IMR-90 (cell line): ENCODE measurements at regions not wholly inside any gene's neighbourhood (a gene's known extent, or its start where the extent isn't known, plus 50 kb on each side); places are given as distances from the start of the nearest gene placed in this dataset.
A peak's percentile ranks its signal among the peaks of the same experiment; 100 is the strongest.

Experiments
- ATAC-seq: fragments of 200-7000 bp; cut with Tn5 transposase; 2 replicates; pipeline ENCODE4 v1.9.1; 2020; ENCODE audit warnings: low read depth, mild to moderate bottlenecking, moderate library complexity
- BruUV-seq: library from RNA; stranded (reverse); fragments of 400-500 nt; replicated peaks from 2 replicates; lab custom pipeline; 2021; lab: Mats Ljungman, UMichigan
- CTCF ChIA-PET: fragments of 300-600 bp; formaldehyde crosslinking; extraction: SDS; loops from one replicate; lab custom pipeline; 2021; ENCODE audit warnings: antibody characterized with exemption; lab: Yijun Ruan, JAX
- POLR2A ChIA-PET: fragments of 300-600 bp; sonication (Branson Sonifier 250); formaldehyde crosslinking; loops from one replicate; lab custom pipeline; 2022; ENCODE audit warnings: antibody characterized with exemption; ENCODE audit not compliant: unreplicated experiment; lab: Charles Lee
- DNase-seq: peaks from one replicate; pipeline ENCODE4 v3.0.0; 2013
- H2AFZ ChIP-seq: replicated peaks from 2 replicates; pipeline ENCODE3; 2013; ENCODE audit warnings: low read length, mild to moderate bottlenecking; ENCODE audit not compliant: poor library complexity
- H2AK5ac ChIP-seq: 2 replicates; pipeline ENCODE4 v1.6.1; 2013; ENCODE audit warnings: low read depth, low read length, inconsistent platforms
- H2AK9ac ChIP-seq: replicated peaks from 2 replicates; pipeline ENCODE3; 2013; ENCODE audit warnings: mild to moderate bottlenecking, low read depth, low read length, moderate library complexity; ENCODE audit not compliant: poor library complexity
- H2BK120ac ChIP-seq: 2 replicates; pipeline ENCODE4 v1.6.1; 2013; ENCODE audit warnings: low read depth, low read length, inconsistent platforms
- H2BK15ac ChIP-seq: 3 replicates; pipeline ENCODE4 v1.6.1; 2013; ENCODE audit warnings: low read depth, low read length, inconsistent platforms
- H2BK20ac ChIP-seq: 2 replicates; pipeline ENCODE4 v1.6.1; 2013; ENCODE audit warnings: low read depth, mild to moderate bottlenecking, inconsistent platforms, low read length, moderate library complexity
- H2BK5ac ChIP-seq: 2 replicates; pipeline ENCODE4 v1.6.1; 2013; ENCODE audit warnings: mild to moderate bottlenecking, low read depth, low read length, inconsistent platforms; ENCODE audit not compliant: poor library complexity, severe bottlenecking
- H3K14ac ChIP-seq: replicated peaks from 2 replicates; pipeline ENCODE4 v1.6.1; 2013; ENCODE audit warnings: low read depth, low read length, inconsistent platforms
- H3K18ac ChIP-seq: 2 replicates; pipeline ENCODE4 v1.6.1; 2013; ENCODE audit warnings: low read depth, low read length, control low read depth
- H3K23ac ChIP-seq: 2 replicates; pipeline ENCODE4 v1.6.1; 2013; ENCODE audit warnings: low read depth, low read length, inconsistent platforms
- H3K27ac ChIP-seq: 2 replicates; pipeline ENCODE4 v1.5.1; 2013; ENCODE audit warnings: mild to moderate bottlenecking, control low read depth, low read length; ENCODE audit not compliant: insufficient read depth
- H3K27me3 ChIP-seq: 2 replicates; pipeline ENCODE4 v1.6.1; 2013; ENCODE audit warnings: low read length; ENCODE audit not compliant: control insufficient read depth, insufficient read depth
- H3K36me3 ChIP-seq: 2 replicates; pipeline ENCODE4 v1.6.1; 2013; ENCODE audit warnings: low read length, mixed read lengths; ENCODE audit not compliant: control insufficient read depth, insufficient read depth
- H3K4ac ChIP-seq: 2 replicates; pipeline ENCODE4 v1.6.1; 2013; ENCODE audit warnings: low read depth, low read length, inconsistent platforms
- H3K4me1 ChIP-seq: 2 replicates; pipeline ENCODE4 v1.6.1; 2013; ENCODE audit warnings: low read length, mixed read lengths; ENCODE audit not compliant: control insufficient read depth, insufficient read depth
- H3K4me2 ChIP-seq: 2 replicates; pipeline ENCODE4 v1.6.1; 2013; ENCODE audit warnings: low read depth, mild to moderate bottlenecking, control low read depth, low read length, moderate library complexity
- H3K4me3 ChIP-seq: 2 replicates; pipeline ENCODE4 v1.5.1; 2013; ENCODE audit warnings: low read depth, mild to moderate bottlenecking, control low read depth, low read length, moderate library complexity; ENCODE audit not compliant: insufficient read depth
- H3K56ac ChIP-seq: 2 replicates; pipeline ENCODE4 v1.6.1; 2013; ENCODE audit warnings: low read length, inconsistent platforms; ENCODE audit not compliant: insufficient read depth; ENCODE audit errors: extremely low read depth
- H3K79me1 ChIP-seq, 2 experiments: 2 replicates each; pipeline ENCODE4 v1.6.1; 2013; ENCODE audit warnings: low read length in 2 of 2, inconsistent platforms in 1 of 2, low read depth in 1 of 2
- H3K9ac ChIP-seq: 2 replicates; pipeline ENCODE4 v1.6.1; 2013; ENCODE audit warnings: low read depth, low read length, control low read depth
- H3K9me1 ChIP-seq: 2 replicates; pipeline ENCODE4 v1.6.1; 2013; ENCODE audit warnings: low read length, inconsistent platforms; ENCODE audit not compliant: insufficient read depth
- H3K9me3 ChIP-seq: 2 replicates; pipeline ENCODE4 v1.6.1; 2013; ENCODE audit warnings: low read length; ENCODE audit not compliant: control insufficient read depth, insufficient read depth
- H4K20me1 ChIP-seq: 2 replicates; pipeline ENCODE4 v1.6.1; 2013; ENCODE audit warnings: low read length, inconsistent platforms; ENCODE audit not compliant: insufficient read depth
- H4K5ac ChIP-seq: 2 replicates; pipeline ENCODE4 v1.6.1; 2013; ENCODE audit warnings: mild to moderate bottlenecking, low read depth, low read length, control low read depth
- H4K8ac ChIP-seq, 2 experiments: 2 replicates each; pipeline ENCODE4 v1.6.1; 2013; ENCODE audit warnings: low read depth in 2 of 2, low read length in 2 of 2, control low read depth in 1 of 2, inconsistent platforms in 1 of 2
- H4K91ac ChIP-seq: 2 replicates; pipeline ENCODE4 v1.6.1; 2013; ENCODE audit warnings: low read depth, low read length, inconsistent platforms; ENCODE audit not compliant: insufficient read depth
- BHLHE40 ChIP-seq: fragments of 150-350 bp; IDR thresholded peaks from 2 replicates; pipeline ENCODE4 v1.6.1; 2016; ENCODE audit warnings: mild to moderate bottlenecking, low read depth, low read length
- CEBPB ChIP-seq: IDR thresholded peaks from 2 replicates; pipeline ENCODE4 v1.6.1; 2012; ENCODE audit warnings: low read depth, low read length, improper control_type of control experiment
- FOS ChIP-seq: fragments of 150-350 bp; IDR thresholded peaks from 2 replicates; pipeline ENCODE4 v1.6.1; 2016; ENCODE audit warnings: low read depth, low read length
- MAFK ChIP-seq: IDR thresholded peaks from 2 replicates; pipeline ENCODE4 v1.6.1; 2012; ENCODE audit warnings: low read depth, low read length, improper control_type of control experiment
- MXI1 ChIP-seq: IDR thresholded peaks from 2 replicates; pipeline ENCODE4 v1.6.1; 2012; ENCODE audit warnings: low read depth, mild to moderate bottlenecking, low read length, moderate library complexity, borderline replicate concordance
- WGBS, 2 experiments: methylation state at CpG; one replicate each; pipeline versions ENCODE4 v1.1.5 to v1.1.7; 2013; ENCODE audit warnings: missing lambda C conversion rate in 2 of 2; ENCODE audit not compliant: insufficient read length in 1 of 2; ENCODE audit errors: extremely low coverage in 2 of 2; 5-methylcytosine and 5-hydroxymethylcytosine counted together
- dilution Hi-C: fragments of 300-500 bp; cut with HindIII; formaldehyde crosslinking; loops from one replicate; pipeline ENCODE4 v1.14.3; 2018; ENCODE audit warnings: low sequenced_read_pairs; ENCODE audit not compliant: unreplicated experiment
- in situ Hi-C: fragments of 300-500 bp; cut with MboI; formaldehyde crosslinking; loops from 3 replicates; pipeline ENCODE4 v1.14.3; 2019; ENCODE audit warnings: low sequenced_read_pairs, inconsistent platforms, mixed read lengths
- intact Hi-C: fragments of 100-400 bp; cut with micrococcal nuclease; formaldehyde crosslinking; loops from 2 replicates; pipeline ENCODE4 v1.10.0; 2022

DNA sequence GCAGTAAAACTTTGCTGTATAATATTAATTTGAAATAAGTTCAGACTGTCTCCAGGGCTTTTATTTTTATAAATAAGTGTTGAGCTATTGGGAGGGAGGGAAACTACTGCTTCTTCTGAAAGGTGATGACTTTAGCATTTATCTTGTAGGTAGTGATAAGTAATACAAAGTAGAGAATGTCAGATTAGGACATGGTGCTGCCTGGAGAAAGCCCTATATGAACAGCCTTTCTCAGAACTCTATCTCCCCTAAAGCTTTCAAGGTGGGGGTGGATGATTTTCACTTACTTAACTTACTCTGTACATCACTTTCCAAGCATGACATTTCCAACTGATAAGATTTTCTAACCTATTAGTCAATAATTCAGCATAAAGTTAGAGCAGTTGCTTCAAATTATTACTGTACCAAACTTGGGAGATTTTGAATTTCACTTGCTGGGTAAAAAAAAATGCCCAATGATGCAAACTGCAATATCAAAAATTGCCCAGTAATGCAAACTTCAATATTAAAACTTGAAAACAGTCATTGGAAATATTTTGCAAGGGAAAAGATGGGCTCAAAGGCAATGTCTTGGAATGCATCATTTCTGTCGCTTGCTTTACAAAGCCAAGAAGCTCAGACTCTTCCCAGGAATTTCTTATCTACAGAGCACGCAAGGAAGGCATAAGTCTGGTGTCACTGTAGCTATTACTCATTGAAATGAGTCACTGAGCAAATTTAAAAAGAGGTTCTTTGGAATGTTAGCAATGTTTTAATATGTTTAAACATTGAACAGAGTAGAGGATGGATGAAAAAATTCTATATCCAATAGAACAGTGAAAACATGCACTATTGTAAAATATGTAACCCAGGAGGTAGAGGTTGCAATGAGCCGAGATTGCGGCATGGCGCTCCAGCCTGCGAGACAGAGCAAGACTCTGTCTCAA lies 569.5 kb downstream of the PSAT1 start:
- Histone ChIP-seq H2BK20ac (peak overlapping the region; percentile 90), H2BK5ac (peak overlapping the region; percentile 90), H2AK5ac (no peak overlapping the region), H2BK120ac (peak overlapping the region; percentile 93), H4K91ac (peak overlapping the region; percentile 85), H3K79me1 (peaks cover 0 to 10% of the 10 kb centered on the region in 2 experiments; a peak in 2 of 4 replicates), H3K4ac (peak overlapping the region; percentile 80; the same call in 1 of the 2 replicates), H3K9ac (peak overlapping the region; percentile 30; the same call in 1 of the 2 replicates), H3K27me3 (no peaks in the 10 kb centered on the region), H4K8ac (peak overlapping the region; percentile 87 to 90), H3K9me3 (no peaks in the 10 kb centered on the region), H2AK9ac (no peak overlapping the region), H4K20me1 (no peaks in the 10 kb centered on the region), H3K36me3 (no peaks in the 10 kb centered on the region), H3K4me2 (peak overlapping the region; percentile 44; the same call in 1 of the 2 replicates), H3K9me1 (0 out of 2 replicates have a peak, but pooled peaks cover 6% of the 10 kb centered on the region), H3K14ac (peak overlapping the region; percentile 72), H3K18ac (peak overlapping the region; percentile 49; the same call in 1 of the 2 replicates), H3K4me1 (peaks cover 7% of the 10 kb centered on the region), H3K4me3 (no peak overlapping the region), H2BK15ac (no peak overlapping the region; the same call in 2 of the 3 replicates), H4K5ac (peak overlapping the region; percentile 88; the same call in 1 of the 2 replicates), H3K23ac (peak overlapping the region; percentile 13; the same call in 1 of the 2 replicates), H2AFZ (no peak overlapping the region), H3K56ac (peak overlapping the region; percentile 71; the same call in 1 of the 2 replicates), H3K27ac (peak overlapping the region; percentile 27)
- peak; percentile 85 for ATAC-seq
- peak; percentile 96 for DNase-seq
- intact Hi-C loops (loop anchor here (5.0 kb wide), 3 partner anchors 156 to 706 kb away; partner anchors contain the start of gene TLE4), dilution Hi-C loops (no loop called here), in situ Hi-C loops (no loop called here)
- BruUV-seq, result no TSS peak
- TF ChIP-seq FOS (peak; percentile 98), MXI1 (no peak), MAFK (peak; percentile 27; the same call in 1 of the 2 replicates), BHLHE40 (peak; percentile 89), CEBPB (peak; percentile 58; the same call in 1 of the 2 replicates)
- WGBS, 2 experiments, result no CpG with 5 or more reads among the region's 6 CpGs
- ChIA-PET CTCF (no interaction called here), POLR2A (interaction anchor here (0.6 kb wide), 1 partner anchor 695 kb away, joined by 7 read pairs; no protein-coding TSS in a partner anchor)
